GM18517 (cell line): ENCODE measurements at regions not wholly inside any gene's neighbourhood (a gene's known extent, or its start where the extent isn't known, plus 50 kb on each side); places are given as distances from the start of the nearest gene placed in this dataset.

Experiments
- ATAC-seq: cut with Tn5 transposase; IDR thresholded peaks from one replicate; pipeline ENCODE4 v1.9.1; 2021; ENCODE audit warnings: mild to moderate bottlenecking, moderate library complexity; ENCODE audit not compliant: unreplicated experiment

DNA sequence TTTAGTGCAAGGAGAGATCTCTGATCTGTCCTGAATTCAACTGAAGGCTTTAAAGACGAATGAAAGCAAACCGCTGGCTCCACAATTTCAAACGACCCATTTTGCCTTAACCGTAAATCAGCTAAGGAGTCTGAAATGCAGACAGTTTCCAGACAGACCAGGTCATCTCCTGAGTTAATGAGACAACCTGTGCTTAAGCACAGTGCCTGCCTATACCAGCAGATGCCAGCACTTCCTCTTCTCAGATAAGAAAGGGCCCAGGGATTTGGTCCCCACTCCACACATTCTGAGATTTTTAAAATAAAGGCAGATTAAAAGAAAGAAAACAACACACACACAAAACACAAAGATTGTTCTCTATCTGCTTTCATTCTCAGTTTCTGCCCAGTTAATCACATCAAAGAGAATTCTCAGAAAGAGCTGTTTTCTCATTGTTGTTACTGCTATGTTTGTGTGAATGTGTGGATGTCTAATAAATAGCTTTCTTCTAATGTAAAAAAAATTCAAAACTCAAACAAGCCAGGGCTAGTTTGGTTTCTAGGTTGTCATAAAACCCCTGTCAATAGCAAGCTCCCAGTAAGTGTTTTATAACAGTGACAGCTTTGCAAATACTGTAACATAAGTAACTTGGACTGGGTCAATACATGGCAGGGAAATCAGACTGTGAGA is 157.7 kb upstream of the SLC24A2 start:
- ATAC-seq = no peak

DNA sequence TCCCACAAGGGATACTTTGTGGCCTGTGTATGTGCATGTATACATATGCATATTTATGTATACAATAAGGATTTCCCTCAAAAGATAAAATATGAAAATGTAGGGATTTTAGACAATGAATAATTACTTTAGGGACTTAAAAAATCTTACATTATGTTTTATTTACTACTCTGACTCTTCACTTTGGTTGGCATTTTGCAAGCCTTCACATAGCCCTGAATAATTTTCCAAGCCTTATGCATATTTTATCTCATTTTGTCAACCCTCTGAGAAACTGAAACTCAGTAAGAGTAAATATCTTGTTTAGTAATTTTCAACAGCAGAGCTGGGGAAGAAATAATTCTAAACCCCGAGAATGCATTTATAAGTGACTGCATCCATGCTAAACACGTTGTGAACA is 153.0 kb upstream of the SLC24A2 start:
- ATAC-seq = no peak

DNA sequence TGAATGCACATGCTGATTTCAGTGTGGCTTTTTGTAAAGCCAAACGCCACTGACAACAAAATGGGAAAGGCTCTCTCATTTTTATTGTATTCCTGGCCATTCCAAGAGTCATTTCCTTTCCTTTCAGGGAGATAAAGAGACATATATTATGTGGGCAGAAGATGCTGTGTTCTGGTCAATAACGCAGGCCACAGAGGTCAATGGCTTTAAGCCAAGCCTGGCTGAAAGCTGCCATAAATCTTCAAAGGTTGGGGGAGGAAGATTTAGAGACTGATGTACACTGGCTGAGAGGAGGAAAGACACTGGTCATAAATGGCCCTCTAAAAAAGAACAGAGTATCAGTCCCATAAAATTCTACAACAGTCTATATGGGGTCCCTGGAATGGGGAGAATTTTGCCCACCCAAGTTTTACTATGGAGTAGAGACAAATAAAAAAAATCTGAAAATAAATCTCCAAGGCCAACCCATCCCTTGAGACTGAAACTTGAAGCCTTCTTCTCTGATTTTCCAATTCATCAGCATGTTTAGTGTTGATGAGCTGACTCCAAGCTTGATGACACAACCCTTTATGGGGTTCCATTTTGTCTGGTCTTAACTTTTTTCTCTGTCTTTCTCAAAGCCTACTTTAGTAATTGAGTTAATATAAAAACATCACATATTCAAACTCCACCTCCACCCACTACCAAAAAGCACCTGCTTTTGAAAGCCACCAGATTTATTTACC is 152.1 kb upstream of the SLC24A2 start:
- no peak for ATAC-seq

DNA sequence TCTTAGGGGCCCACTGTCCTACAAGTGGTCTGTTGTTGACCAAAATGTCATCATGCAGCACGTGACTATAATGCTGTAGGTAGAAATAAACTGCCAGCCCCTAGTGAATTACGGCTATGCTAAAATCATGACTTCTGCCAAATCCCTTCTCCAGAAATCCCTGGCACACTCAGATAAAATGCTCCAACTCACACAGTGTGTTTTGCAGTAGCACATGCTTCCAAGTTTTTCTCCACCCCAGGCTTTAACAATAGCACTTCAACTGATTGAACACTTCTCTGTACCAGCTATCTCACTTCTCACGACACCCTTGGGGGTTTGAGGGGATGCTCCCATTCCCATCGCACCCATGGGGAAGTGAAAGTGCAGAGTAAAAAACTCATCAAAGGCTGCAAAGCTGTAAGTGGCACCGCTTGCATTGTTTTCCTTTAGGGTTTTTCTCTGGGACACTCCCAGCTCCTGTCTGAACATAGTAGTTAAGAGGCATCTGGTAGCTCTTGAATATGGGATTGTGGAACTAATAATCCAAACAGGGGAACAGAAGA is 151.0 kb upstream of the SLC24A2 start:
- no peak for ATAC-seq

DNA sequence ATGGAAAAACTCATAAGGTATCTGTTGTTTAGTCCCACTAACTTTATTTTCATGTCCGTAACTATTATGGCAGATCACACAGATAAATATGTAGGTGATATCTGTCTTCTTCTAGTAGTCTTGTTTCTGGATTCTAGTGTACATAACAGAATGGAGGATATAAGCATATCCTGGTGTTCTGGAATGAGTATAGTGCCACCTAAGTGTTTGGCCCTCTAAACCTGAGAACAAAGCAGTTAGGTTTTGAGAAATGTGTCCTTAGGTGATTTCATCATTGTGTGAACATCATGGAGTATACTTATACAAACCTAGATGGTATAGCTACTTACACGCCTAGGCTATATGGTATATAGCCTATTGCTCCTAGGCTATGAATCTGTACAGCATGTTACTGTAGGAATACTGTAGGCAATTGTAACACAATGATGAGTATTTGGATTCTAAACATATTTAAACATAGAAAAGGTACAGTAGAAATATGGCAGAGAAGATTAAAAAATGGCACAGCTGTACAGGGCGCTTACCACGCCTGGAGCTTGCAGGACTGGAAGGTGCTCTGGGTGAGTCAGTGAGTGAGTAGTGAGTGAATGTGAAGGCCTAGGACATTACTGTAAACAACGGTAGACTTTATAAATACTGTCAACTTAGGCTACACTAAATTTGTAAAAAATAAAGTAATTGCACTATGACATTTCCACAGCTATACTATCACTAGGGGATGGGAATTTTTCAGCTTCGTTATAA is 150.3 kb upstream of the SLC24A2 start:
- no peak for ATAC-seq

DNA sequence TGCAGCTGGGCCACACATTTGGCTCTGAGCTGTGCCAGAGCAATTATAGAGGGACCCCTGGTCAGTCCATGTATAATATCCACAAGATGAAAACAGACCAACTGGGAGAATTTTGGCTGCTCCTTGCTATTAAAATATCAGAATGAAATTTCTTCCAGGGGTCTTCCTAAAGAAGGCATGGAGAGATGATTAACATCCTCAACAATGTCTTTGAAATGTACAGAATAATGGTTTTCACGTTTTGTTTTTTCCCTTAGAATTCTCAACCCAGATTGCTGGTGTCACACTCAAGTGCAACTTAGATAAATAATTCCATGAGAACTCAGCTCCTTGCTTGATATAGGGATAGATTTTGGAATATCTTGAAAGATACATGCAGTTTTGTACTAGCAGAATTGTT is 148.3 kb upstream of the SLC24A2 start:
- no peak for ATAC-seq

DNA sequence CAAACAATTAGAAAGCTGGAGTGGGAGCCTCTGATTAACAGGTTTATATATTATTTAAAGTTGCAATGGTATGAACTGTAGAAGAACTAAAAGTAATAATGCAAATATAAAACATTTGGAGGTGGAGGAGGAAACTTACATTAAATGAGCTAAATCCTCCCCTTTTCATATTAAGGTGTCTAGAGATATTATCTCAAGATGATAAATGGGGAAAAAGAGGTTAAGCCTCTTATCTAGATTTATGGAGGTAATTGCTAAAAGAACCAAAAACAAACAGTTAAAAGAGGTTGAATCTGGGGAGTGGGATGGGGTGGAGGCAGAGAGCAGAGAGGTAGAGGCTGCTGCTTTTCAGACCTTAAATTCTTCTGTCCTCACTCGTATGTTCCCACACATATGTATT is 147.8 kb upstream of the SLC24A2 start:
- no peak for ATAC-seq

DNA sequence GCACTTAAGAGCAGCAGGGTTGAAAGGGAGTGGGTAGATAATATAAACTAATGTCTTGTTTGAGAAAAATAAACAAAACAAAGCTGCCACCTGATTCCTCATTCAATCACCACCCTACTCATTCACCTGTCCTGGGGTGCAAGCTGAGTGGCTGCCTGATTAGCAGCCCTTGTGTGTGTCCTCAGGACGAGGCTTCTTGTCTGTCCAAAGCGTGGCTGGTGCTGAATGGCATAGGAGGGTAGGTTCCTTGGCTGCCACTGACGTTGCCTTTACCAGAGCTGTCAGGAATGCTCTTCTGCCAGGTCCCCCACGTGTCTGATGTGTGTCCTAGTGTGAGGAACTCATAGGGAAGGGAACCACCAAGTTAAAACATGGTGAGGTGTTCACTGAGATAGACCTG is 146.6 kb upstream of the SLC24A2 start:
- no peak for ATAC-seq

DNA sequence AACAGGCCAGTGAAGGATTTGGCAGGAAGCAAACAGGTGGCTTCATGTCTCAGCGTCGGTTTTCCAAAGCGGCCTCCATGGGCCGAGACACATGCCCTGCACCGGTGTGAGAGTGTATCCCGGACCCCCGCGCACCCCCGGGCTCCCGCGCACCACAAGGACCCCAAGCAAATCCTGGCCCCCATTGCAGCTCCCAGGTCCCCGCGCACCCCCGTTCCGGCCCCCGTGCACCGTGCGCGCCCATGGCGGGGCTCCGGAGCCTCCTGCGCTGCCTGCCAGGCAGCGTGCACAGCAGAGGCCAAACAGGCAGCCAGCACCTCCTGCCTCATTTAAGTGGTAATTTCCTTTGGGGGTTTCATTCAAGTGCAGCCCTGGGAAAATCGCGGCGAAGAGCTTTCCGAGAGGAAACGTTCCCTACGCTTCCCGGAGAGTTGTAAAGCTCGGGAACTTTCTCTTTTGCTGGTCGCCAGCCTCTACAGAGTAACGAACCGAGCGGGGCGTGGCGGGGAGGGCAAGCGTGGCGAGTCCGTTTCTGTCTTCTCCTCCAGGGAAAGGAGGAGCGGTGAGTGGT is 145.5 kb upstream of the SLC24A2 start:
- ATAC-seq = no peak

DNA sequence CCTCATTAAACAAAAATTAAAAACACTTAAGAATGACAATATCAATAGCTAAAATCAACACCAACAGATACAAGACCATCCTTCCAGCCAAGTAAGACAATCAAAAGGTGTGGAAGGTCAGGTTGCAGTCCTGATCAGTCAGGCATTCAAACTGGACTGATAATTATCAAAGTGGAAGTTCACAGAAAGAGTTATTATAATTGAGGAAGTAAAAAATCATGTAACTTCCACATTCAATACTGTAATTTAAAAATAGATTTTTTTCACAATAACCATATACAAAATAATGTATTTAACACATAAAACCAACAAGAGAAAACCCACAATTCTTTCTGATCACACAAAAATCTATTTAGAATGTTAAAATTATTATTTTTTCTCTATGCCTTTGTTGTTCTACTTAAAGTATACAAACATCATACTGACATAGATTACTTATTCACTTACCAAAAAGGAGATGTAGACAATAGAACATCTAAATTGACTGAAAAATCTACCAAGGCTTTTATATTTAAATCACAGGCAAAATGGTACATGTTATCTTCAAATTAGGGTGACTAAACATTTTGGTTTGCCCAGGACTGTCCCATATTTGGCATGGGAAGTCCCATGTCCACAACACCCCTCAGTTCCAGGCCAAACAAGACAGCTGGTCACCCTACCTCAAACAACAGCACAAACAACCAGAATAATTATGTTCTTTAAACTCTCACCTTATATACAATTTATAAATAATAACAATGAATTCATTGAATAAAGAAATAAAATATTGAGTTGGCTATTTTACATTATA is 142.5 kb upstream of the SLC24A2 start:
- no peak for ATAC-seq

DNA sequence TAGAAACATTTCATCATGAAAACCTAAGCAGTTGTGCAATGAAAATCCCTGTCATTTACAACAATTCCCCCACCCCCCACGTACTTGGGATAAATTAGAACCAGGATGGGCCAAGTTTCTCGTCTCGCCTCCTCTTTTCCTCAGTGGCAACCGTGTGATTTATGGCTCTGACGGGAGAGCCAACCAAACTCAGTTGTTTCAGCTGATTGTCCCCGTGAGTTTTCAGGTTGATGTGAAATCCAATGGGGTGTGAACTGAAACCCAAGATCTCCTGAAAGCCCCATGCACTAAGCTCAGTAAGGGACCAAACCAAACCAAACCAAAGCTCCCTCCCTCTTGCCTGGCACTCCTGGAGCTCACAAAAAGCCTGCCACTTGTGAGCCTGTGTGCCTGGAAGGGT is 138.7 kb upstream of the SLC24A2 start:
- ATAC-seq = no peak

DNA sequence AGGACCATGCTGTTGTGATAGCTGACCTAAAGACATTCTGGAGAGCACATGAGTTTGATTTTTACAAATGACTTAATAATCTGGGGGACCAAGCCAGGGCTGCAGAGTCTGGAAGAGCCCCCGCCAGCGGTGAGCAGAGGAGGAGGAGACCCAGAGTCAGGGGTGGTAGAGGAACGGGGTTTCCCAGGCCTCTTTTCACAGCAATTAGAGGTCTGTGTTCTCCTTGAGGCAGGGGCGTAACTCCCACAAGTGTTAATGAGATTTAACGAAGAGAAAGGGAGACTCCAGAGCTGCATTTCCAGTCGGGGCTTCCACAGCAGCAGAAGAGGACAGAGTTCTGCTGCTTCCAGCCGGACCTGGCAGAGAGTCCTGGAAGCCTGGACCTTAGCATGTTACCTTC is 137.9 kb upstream of the SLC24A2 start:
- ATAC-seq = no peak

DNA sequence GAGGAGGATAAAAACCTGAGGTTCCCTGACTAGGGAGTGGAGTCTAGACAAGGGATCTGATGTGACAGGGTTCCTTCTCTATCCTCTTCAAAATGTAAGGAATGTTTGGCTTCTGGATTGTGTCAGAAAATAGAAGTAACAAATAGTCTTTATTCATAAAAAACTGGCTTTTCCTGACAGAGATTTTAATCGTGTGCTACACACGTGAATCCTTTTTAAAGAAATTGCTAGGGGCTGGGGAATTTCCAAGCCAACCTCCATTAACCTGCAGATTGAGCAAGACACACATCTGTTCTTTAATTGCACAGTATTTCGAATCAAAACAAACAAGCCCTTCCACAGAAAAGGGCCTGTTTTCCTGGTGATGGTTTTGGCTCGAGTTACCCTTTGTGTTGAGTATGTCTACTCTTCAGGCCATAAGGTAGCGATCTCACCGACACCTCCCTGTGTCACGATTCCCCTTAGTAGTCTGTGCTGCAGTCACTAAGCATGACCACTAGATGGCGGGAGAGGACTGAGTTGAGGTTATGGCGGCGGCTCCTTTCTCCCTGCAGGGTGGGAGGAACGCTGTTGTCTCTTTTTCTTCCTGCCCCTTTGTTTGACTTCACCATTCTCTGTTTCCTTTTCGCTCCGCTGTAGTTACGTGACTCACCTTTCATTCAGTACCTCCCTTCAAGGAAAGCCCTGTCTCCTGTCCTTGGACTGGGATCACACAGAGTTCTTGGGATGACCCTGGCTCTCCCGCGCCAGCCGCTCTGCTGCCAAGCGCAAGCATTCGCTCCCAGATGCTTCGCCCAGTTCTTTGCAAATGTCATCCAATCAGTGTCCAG is 137.1 kb upstream of the SLC24A2 start:
- ATAC-seq = peak; percentile 96

DNA sequence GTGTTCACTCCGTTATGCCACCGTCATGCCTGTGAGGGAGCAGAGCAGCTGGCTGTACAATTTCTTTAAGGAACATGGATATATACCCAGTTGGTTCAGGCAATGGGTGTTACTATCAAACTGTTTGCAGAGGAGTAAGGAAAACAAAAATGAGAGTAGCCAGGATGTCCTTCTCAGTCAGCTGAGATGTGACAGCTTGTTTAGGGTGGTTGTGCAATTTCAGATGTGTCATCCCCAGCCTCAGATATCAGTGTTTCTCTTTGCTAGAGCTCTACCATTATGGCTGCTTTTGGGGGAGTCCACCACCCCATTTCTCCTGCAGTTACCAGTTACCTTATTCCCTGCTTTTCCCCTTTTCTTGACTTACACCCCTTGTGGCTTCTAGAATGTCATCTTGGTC is 135.2 kb upstream of the SLC24A2 start:
- no peak for ATAC-seq

DNA sequence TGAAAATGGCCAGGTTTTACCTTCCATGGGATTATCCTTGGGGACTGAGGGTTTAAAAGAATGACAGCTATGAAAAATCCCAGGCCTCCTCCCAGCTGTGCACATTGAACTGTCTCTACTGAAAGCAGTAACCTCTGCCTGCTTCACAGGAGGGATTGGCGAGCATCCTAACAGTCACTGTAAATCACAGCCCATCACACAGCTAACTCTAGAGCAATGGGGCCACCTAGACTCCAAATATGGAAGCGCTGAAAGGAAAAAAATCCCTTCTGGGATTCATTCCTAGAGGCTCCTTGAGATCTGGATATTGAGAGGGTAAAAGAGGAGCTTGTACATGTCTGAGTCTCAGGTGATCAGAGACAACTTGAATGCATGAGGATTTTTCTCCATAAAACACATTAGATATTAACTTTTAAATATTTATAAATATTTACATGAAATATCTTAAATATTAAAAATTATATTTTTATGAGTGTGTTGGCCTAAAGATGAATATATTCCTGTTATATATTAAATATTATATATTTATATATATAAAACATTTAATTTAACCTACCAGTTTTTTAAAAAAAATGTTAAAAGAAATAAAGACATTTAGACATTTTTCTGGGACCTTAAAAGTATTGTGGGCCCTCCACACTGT is 133.8 kb upstream of the SLC24A2 start:
- no peak for ATAC-seq

DNA sequence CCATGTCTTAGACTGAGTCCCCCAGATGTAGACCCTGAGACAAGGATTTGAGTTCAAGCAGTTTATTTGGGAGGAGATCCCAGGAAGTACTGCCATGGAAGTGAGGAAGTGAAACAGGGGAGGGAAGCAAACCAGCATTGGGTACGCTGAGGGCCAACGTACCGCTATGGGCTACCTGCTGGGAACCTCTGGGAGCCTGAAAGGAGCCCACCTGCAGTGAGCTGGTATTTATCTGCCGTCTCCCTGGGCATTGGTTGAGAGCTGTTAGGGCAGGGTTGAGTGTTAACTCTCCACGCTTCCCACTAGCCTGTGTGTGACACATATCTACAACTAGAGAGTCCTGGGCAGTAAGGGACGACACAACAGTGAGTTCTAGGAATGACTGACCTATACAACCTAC is 131.6 kb upstream of the SLC24A2 start:
- ATAC-seq = no peak

DNA sequence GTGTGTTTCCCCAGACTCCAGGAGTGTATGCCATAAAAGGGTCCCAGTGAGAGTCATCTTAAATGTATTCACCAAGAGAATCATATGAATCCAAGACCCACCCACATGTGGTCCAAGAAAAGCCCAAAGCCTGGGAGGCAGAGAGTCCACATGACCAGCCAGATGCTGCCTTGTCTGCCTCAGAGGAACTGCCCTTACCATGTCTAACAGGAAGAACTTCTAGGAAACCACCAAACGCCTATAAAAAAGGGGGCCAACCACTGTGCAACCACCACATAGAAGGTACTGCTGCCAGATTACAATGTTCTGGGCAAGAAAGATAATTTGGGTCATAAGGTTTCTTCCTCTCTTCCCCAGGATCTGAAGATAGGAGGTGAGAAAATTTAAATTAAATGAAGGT is 129.8 kb upstream of the SLC24A2 start:
- no peak for ATAC-seq

DNA sequence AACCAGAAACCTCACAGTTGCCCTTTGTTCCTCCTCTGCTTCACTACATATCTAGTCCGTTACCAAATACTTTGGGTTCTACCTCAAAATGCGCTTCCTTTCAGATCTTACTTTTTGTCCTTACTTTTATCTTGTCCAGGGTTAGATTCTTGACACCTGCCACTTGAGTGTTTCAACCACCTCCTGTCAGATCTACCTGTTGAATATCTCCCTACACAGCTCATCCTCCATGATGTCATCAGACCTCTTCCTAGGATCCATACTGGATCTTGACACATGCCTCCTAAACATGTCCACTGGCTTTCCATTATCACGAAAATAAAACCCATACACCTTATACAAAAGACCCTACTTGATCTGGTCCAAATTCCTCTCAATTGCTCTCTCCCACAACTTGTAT is 125.2 kb upstream of the SLC24A2 start:
- ATAC-seq = no peak

DNA sequence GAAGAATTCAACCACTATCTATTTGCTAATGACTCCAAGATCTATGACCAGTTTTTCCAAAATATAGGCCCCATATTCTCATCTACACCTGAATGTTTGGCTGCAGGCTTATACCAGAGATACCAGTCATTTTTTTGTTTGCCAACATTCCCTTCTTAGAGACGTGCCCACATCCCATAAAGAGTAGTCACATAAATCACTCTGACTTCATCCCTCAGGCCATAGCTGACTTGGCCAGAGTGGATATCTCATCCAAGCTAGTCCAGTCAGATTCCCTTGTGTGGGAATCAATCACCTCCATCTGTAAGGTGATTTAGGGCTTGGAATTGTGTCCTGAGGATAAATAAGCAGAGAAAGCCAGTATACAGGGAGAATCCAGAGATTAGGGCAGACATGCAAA is 124.3 kb upstream of the SLC24A2 start:
- no peak for ATAC-seq
